ENCODE measurements at regions not wholly inside any gene's neighbourhood (a gene's known extent, or its start where the extent isn't known, plus 50 kb on each side); places are given as distances from the start of the nearest gene placed in this dataset.
"Not testable (repeated sequence)": the region's sequence is repeated elsewhere in the genome, so short reads cannot be mapped to it uniquely, and the experiment has no call there.

DNA sequence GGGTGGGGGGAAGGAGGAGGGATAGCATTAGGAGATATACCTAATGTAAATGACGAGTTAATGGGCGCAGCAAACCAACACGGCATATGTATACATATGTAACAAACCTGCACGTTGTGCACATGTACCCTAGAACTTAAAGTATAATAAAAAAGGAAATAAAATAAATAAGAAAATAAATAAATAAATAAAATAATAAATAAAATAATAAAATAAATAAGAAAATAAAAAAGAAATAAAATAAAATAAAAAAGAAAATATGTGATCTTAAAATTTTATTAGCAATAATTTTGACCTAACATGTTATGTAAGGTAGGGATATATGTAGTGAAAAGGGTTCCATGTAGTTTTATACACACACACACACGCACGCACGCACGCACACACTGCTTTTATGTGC, 195.5 kb upstream of the PLPPR1 start:
- H3K9me3 ChIP-seq (ENCODE audit: control extremely low read depth in 1 of 5, control insufficient read depth in 4 of 5, insufficient read depth in 2 of 5, low read depth in 1 of 5, low read length in 4 of 5); H3K4me3 ChIP-seq (ENCODE audit: control insufficient read depth in 1 of 7, extremely low read depth in 1 of 7, insufficient read depth in 4 of 7, low read depth in 2 of 7, low read length in 6 of 7); H3K27ac ChIP-seq (ENCODE audit: insufficient read depth in 1 of 2, low read depth in 1 of 2, low read length in 2 of 2, poor library complexity in 1 of 2, severe bottlenecking in 2 of 2); POLR2A ChIA-PET; H3K36me3 ChIP-seq (ENCODE audit: control insufficient read depth in 4 of 4, insufficient read depth in 4 of 4, low read length in 3 of 4); DNase-seq; CTCF ChIA-PET; H3K27me3 ChIP-seq (replicated peaks in 2 of 5; ENCODE audit: control insufficient read depth in 4 of 5, insufficient read depth in 5 of 5, low read length in 4 of 5); H3K4me1 ChIP-seq (ENCODE audit: control extremely low read depth in 1 of 4, control insufficient read depth in 4 of 4, insufficient read depth in 4 of 4, low read length in 3 of 4): not testable (repeated sequence)
- WGBS (ENCODE audit: insufficient coverage): 97% methylated on average over 4 of the region's 8 CpGs

DNA sequence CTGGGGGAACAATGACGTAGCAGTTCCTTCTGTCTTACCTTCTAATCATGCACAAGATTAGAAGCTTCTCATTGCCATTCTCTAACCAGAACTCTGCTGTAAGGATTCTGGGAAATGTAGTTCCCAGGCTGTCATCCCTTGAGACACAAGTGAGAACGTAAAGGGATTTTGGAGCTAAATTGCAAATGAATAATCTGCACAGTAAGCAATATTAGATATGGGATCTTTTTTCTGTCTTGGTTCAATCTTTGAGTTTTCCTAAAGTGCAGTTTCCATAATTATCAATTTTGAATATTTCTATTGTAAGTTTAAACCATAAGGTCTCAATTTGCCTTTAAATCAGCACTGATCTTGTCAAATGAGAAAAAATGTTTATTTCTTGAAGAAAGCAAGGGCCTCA, 189.7 kb upstream of the PLPPR1 start:
- H3K9me3 ChIP-seq (ENCODE audit: control extremely low read depth in 1 of 5, control insufficient read depth in 4 of 5, insufficient read depth in 2 of 5, low read depth in 1 of 5, low read length in 4 of 5): no peaks in the 10 kb centered on the region
- WGBS (ENCODE audit: insufficient coverage): no CpG with 5 or more reads among the region's 2 CpGs
- H3K27ac ChIP-seq (ENCODE audit: insufficient read depth in 1 of 2, low read depth in 1 of 2, low read length in 2 of 2, poor library complexity in 1 of 2, severe bottlenecking in 2 of 2): no peak overlapping the region
- H3K27me3 ChIP-seq (replicated peaks in 2 of 5; ENCODE audit: control insufficient read depth in 4 of 5, insufficient read depth in 5 of 5, low read length in 4 of 5): no peaks in the 10 kb centered on the region
- H3K36me3 ChIP-seq (ENCODE audit: control insufficient read depth in 4 of 4, insufficient read depth in 4 of 4, low read length in 3 of 4): no peaks in the 10 kb centered on the region
- POLR2A ChIA-PET: no interaction called here
- no peaks in the 10 kb centered on the region for H3K4me1 ChIP-seq (ENCODE audit: control extremely low read depth in 1 of 4, control insufficient read depth in 4 of 4, insufficient read depth in 4 of 4, low read length in 3 of 4)
- DNase-seq: no peak
- no peak overlapping the region for H3K4me3 ChIP-seq (ENCODE audit: control insufficient read depth in 1 of 7, extremely low read depth in 1 of 7, insufficient read depth in 4 of 7, low read depth in 2 of 7, low read length in 6 of 7)
- CTCF ChIA-PET: no interaction called here

DNA sequence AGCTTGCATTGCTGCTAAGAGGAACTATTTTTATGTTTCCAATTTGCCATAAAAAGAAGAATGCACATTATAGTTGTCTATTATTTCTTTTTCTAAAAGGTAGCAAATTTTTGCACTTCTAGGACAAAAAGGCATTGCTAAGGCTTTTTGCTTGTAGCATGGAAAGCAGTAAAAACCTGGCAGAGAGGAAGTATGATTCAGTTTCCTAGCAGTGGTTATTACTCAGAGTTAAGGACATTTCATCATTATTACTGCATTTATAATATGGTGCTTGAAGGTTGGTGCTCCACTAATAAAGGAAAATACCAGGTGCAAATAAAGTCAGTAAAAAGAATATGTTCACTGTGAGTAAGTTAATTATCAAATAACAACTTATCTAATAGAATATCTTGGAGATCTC, 179.8 kb upstream of the PLPPR1 start:
- DNase-seq: no peak
- no peaks in the 10 kb centered on the region for H3K36me3 ChIP-seq (ENCODE audit: control insufficient read depth in 4 of 4, insufficient read depth in 4 of 4, low read length in 3 of 4)
- no peak overlapping the region for H3K4me3 ChIP-seq (ENCODE audit: control insufficient read depth in 1 of 7, extremely low read depth in 1 of 7, insufficient read depth in 4 of 7, low read depth in 2 of 7, low read length in 6 of 7)
- ChIA-PET POLR2A (no interaction called here), CTCF (no interaction called here)
- H3K27ac ChIP-seq (ENCODE audit: insufficient read depth in 1 of 2, low read depth in 1 of 2, low read length in 2 of 2, poor library complexity in 1 of 2, severe bottlenecking in 2 of 2): no peak overlapping the region
- no peaks in the 10 kb centered on the region for H3K4me1 ChIP-seq (ENCODE audit: control extremely low read depth in 1 of 4, control insufficient read depth in 4 of 4, insufficient read depth in 4 of 4, low read length in 3 of 4)
- H3K27me3 ChIP-seq (replicated peaks in 2 of 5; ENCODE audit: control insufficient read depth in 4 of 5, insufficient read depth in 5 of 5, low read length in 4 of 5): no peaks in the 10 kb centered on the region
- no peaks in the 10 kb centered on the region for H3K9me3 ChIP-seq (ENCODE audit: control extremely low read depth in 1 of 5, control insufficient read depth in 4 of 5, insufficient read depth in 2 of 5, low read depth in 1 of 5, low read length in 4 of 5)

DNA sequence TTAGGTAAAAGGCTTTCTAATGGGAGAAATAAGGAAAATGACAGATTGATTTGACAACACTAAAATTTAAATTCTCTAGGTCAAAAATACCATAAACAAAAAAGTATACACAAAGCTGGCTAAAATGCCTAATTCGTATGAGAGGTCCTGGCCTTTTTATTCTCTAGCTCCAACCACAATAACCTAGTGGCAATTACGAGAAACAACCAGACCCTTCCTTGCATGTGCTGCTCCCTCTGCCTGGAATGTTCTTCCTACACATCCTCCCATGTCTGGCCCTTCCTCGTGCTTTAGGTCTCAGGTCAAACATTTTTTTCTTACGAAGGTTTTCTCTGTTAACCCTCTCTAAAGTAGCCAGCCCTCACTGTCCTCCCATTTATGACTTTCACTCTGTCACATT, 176.4 kb upstream of the PLPPR1 start:
- Histone ChIP-seq H3K9me3 (ENCODE audit: control extremely low read depth in 1 of 5, control insufficient read depth in 4 of 5, insufficient read depth in 2 of 5, low read depth in 1 of 5, low read length in 4 of 5) (no peaks in the 10 kb centered on the region), H3K27me3 (replicated peaks in 2 of 5; ENCODE audit: control insufficient read depth in 4 of 5, insufficient read depth in 5 of 5, low read length in 4 of 5) (no peaks in the 10 kb centered on the region), H3K36me3 (ENCODE audit: control insufficient read depth in 4 of 4, insufficient read depth in 4 of 4, low read length in 3 of 4) (no peaks in the 10 kb centered on the region), H3K4me1 (ENCODE audit: control extremely low read depth in 1 of 4, control insufficient read depth in 4 of 4, insufficient read depth in 4 of 4, low read length in 3 of 4) (no peaks in the 10 kb centered on the region), H3K4me3 (ENCODE audit: control insufficient read depth in 1 of 7, extremely low read depth in 1 of 7, insufficient read depth in 4 of 7, low read depth in 2 of 7, low read length in 6 of 7) (no peak overlapping the region), H3K27ac (ENCODE audit: insufficient read depth in 1 of 2, low read depth in 1 of 2, low read length in 2 of 2, poor library complexity in 1 of 2, severe bottlenecking in 2 of 2) (no peak overlapping the region)
- ChIA-PET CTCF (no interaction called here), POLR2A (no interaction called here)
- no peak for DNase-seq
- WGBS (ENCODE audit: insufficient coverage): 48% methylated on average over 4 of the region's 4 CpGs

DNA sequence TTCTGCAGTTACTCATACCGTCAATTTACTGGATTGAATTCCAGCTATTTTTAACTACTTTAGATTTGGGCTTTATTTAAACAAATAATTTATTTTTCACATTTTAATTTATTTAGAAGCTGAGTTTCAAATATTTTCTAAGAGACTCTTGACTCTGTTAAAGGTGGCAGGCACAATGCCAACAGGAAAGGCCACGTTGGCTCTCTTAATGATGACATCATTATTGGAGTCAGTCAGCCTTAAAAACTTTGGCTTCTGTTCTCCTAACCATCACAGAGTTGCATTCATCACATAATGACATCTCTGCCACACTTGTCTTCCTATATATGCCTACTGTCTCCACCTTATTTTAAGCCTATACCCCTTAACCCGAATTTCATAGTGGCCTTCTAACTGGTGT, 172.3 kb upstream of the PLPPR1 start:
- no peak overlapping the region for H3K27ac ChIP-seq (ENCODE audit: insufficient read depth in 1 of 2, low read depth in 1 of 2, low read length in 2 of 2, poor library complexity in 1 of 2, severe bottlenecking in 2 of 2)
- no peaks in the 10 kb centered on the region for H3K9me3 ChIP-seq (ENCODE audit: control extremely low read depth in 1 of 5, control insufficient read depth in 4 of 5, insufficient read depth in 2 of 5, low read depth in 1 of 5, low read length in 4 of 5)
- DNase-seq: no peak
- CTCF ChIA-PET: no interaction called here
- H3K4me3 ChIP-seq (ENCODE audit: control insufficient read depth in 1 of 7, extremely low read depth in 1 of 7, insufficient read depth in 4 of 7, low read depth in 2 of 7, low read length in 6 of 7): no peak overlapping the region
- H3K36me3 ChIP-seq (ENCODE audit: control insufficient read depth in 4 of 4, insufficient read depth in 4 of 4, low read length in 3 of 4): no peaks in the 10 kb centered on the region
- WGBS (ENCODE audit: insufficient coverage): 0% methylated on average over 1 of the region's 3 CpGs
- H3K27me3 ChIP-seq (replicated peaks in 2 of 5; ENCODE audit: control insufficient read depth in 4 of 5, insufficient read depth in 5 of 5, low read length in 4 of 5): no peaks in the 10 kb centered on the region
- POLR2A ChIA-PET: no interaction called here
- H3K4me1 ChIP-seq (ENCODE audit: control extremely low read depth in 1 of 4, control insufficient read depth in 4 of 4, insufficient read depth in 4 of 4, low read length in 3 of 4): no peaks in the 10 kb centered on the region

DNA sequence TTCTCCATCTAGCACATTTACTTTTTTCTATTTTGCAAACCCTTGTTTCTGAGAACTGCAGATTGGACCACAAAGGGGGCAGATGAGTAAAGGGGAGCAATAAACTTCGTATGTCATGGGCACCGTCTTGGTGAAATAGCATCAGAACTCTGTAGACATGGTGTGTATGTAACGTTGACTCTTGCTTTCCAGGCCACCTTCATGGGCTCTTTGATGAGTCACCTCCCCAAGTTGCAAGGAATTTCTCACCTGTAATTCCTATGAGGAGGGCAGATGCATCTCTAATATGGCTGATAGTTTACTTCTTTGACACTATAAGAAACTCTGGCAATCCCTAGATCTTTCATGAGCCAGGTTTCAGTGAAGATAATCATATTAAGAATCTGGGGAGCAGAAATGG, 163.4 kb upstream of the PLPPR1 start:
- no peak overlapping the region for H3K4me3 ChIP-seq (ENCODE audit: control insufficient read depth in 1 of 7, extremely low read depth in 1 of 7, insufficient read depth in 4 of 7, low read depth in 2 of 7, low read length in 6 of 7)
- H3K27ac ChIP-seq (ENCODE audit: insufficient read depth in 1 of 2, low read depth in 1 of 2, low read length in 2 of 2, poor library complexity in 1 of 2, severe bottlenecking in 2 of 2): no peak overlapping the region
- ChIA-PET POLR2A (no interaction called here), CTCF (no interaction called here)
- H3K36me3 ChIP-seq (ENCODE audit: control insufficient read depth in 4 of 4, insufficient read depth in 4 of 4, low read length in 3 of 4): no peaks in the 10 kb centered on the region
- H3K4me1 ChIP-seq (ENCODE audit: control extremely low read depth in 1 of 4, control insufficient read depth in 4 of 4, insufficient read depth in 4 of 4, low read length in 3 of 4): no peaks in the 10 kb centered on the region
- H3K9me3 ChIP-seq (ENCODE audit: control extremely low read depth in 1 of 5, control insufficient read depth in 4 of 5, insufficient read depth in 2 of 5, low read depth in 1 of 5, low read length in 4 of 5): no peaks in the 10 kb centered on the region
- H3K27me3 ChIP-seq (replicated peaks in 2 of 5; ENCODE audit: control insufficient read depth in 4 of 5, insufficient read depth in 5 of 5, low read length in 4 of 5): no peaks in the 10 kb centered on the region
- DNase-seq: no peak
- WGBS (ENCODE audit: insufficient coverage): 75% methylated on average over 2 of the region's 3 CpGs

DNA sequence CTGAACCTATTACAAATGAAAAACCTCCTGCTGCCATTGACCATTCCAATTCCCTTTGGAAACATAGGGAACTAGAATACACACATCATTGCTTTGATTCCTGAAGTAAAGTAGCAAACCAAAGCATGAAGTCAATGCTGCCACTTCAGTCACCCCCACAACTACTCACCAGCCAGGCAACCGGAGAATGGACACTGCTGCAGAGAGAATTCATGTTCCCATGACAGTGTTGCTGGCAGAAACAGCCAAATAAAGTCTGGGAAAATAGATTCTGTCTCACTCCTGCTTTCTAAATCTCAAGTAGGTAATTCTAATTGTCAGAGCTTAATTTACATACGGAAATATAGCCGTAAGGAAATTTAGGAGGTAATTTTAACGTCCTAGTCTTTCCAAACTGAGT, 162.9 kb upstream of the PLPPR1 start:
- Histone ChIP-seq H3K27me3 (replicated peaks in 2 of 5; ENCODE audit: control insufficient read depth in 4 of 5, insufficient read depth in 5 of 5, low read length in 4 of 5) (no peaks in the 10 kb centered on the region), H3K4me3 (ENCODE audit: control insufficient read depth in 1 of 7, extremely low read depth in 1 of 7, insufficient read depth in 4 of 7, low read depth in 2 of 7, low read length in 6 of 7) (no peak overlapping the region), H3K9me3 (ENCODE audit: control extremely low read depth in 1 of 5, control insufficient read depth in 4 of 5, insufficient read depth in 2 of 5, low read depth in 1 of 5, low read length in 4 of 5) (no peaks in the 10 kb centered on the region), H3K4me1 (ENCODE audit: control extremely low read depth in 1 of 4, control insufficient read depth in 4 of 4, insufficient read depth in 4 of 4, low read length in 3 of 4) (no peaks in the 10 kb centered on the region), H3K36me3 (ENCODE audit: control insufficient read depth in 4 of 4, insufficient read depth in 4 of 4, low read length in 3 of 4) (no peaks in the 10 kb centered on the region), H3K27ac (ENCODE audit: insufficient read depth in 1 of 2, low read depth in 1 of 2, low read length in 2 of 2, poor library complexity in 1 of 2, severe bottlenecking in 2 of 2) (no peak overlapping the region)
- ChIA-PET CTCF (no interaction called here), POLR2A (no interaction called here)
- DNase-seq: no peak
- WGBS (ENCODE audit: insufficient coverage): no CpG with 5 or more reads among the region's 4 CpGs

DNA sequence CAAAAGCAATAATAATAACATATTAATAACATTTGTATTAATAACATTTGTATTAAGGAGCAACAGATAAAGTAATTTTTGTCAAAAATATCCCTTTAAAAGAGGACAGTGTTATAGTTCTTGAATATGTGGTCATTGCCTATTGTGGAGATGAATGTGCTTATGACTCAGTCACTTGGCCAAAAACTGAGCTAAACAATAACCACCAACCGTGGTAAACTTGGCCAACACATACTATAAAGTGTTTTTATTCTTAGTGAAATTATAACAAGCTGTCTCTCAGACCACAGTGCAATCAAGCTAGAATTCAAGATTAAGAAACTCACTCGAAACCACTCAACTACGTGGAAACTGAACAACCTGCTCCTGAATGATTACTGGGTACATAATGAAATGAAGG, 159.2 kb upstream of the PLPPR1 start:
- CTCF ChIA-PET: no interaction called here
- no CpG with 5 or more reads among the region's 3 CpGs for WGBS (ENCODE audit: insufficient coverage)
- no peak for DNase-seq
- H3K27ac ChIP-seq (ENCODE audit: insufficient read depth in 1 of 2, low read depth in 1 of 2, low read length in 2 of 2, poor library complexity in 1 of 2, severe bottlenecking in 2 of 2): no peak overlapping the region
- H3K4me1 ChIP-seq (ENCODE audit: control extremely low read depth in 1 of 4, control insufficient read depth in 4 of 4, insufficient read depth in 4 of 4, low read length in 3 of 4): no peaks in the 10 kb centered on the region
- no peaks in the 10 kb centered on the region for H3K27me3 ChIP-seq (replicated peaks in 2 of 5; ENCODE audit: control insufficient read depth in 4 of 5, insufficient read depth in 5 of 5, low read length in 4 of 5)
- H3K9me3 ChIP-seq (ENCODE audit: control extremely low read depth in 1 of 5, control insufficient read depth in 4 of 5, insufficient read depth in 2 of 5, low read depth in 1 of 5, low read length in 4 of 5): no peaks in the 10 kb centered on the region
- POLR2A ChIA-PET: no interaction called here
- H3K4me3 ChIP-seq (ENCODE audit: control insufficient read depth in 1 of 7, extremely low read depth in 1 of 7, insufficient read depth in 4 of 7, low read depth in 2 of 7, low read length in 6 of 7): no peak overlapping the region
- H3K36me3 ChIP-seq (ENCODE audit: control insufficient read depth in 4 of 4, insufficient read depth in 4 of 4, low read length in 3 of 4): no peaks in the 10 kb centered on the region

Data from common myeloid progenitor, CD34-positive (primary cell).